HCT116 (cell line): ENCODE measurements at regions not wholly inside any gene's neighbourhood (a gene's known extent, or its start where the extent isn't known, plus 50 kb on each side); places are given as distances from the start of the nearest gene placed in this dataset.

ENCODE experiments used
- ATAC-seq: fragments of 200-7000 bp; cut with Tn5 transposase; 2 replicates; pipeline ENCODE4 v1.9.1; 2020; ENCODE audit warnings: mild to moderate bottlenecking, moderate library complexity
- BruUV-seq: library from RNA; stranded (reverse); fragments of 400-500 nt; replicated peaks from 2 replicates; lab custom pipeline; 2021; lab: Mats Ljungman, UMichigan
- CTCF ChIA-PET: fragments of 300-600 bp; sonication (Branson Sonifier 250); formaldehyde crosslinking; loops from one replicate; lab custom pipeline; 2021; ENCODE audit warnings: antibody characterized with exemption; lab: Charles Lee
- POLR2A ChIA-PET: fragments of 300-600, 350-600 bp; sonication (Branson Sonifier 250); formaldehyde crosslinking; loops from one replicate; lab custom pipeline; 2021; ENCODE audit warnings: antibody characterized with exemption; lab: Charles Lee
- RAD21 ChIA-PET, 2 experiments: fragments of 300-600 bp; sonication (Branson Sonifier 250); formaldehyde crosslinking; loops; one replicate each; lab custom pipeline; 2023; ENCODE audit warnings: low total read pairs in 2 of 2; ENCODE audit not compliant: uncharacterized antibody in 2 of 2, unreplicated experiment in 2 of 2, low non-redundant PET in 1 of 2; lab: Charles Lee
- DNase-seq: peaks from one replicate; pipeline ENCODE4 v3.0.0-alpha.2; 2010; ENCODE audit warnings: low read depth, low spot score
- H2AFZ ChIP-seq: fragments of 200-600 bp; shearing (Covaris generic), sonication (generic); 2 replicates; pipeline ENCODE4 v1.6.1; 2017; ENCODE audit warnings: low read depth, mixed run types, mixed read lengths, antibody characterized with exemption, low read length; ENCODE audit not compliant: poor library complexity, severe bottlenecking
- H3K27ac ChIP-seq: 2 replicates; pipeline ENCODE4 v1.5.1; 2012; ENCODE audit warnings: low read depth, low read length
- H3K27me3 ChIP-seq: fragments of 200-600 bp; sonication (generic); 2 replicates; pipeline ENCODE4 v1.6.1; 2016; ENCODE audit warnings: mixed run types, low read length, mixed read lengths; ENCODE audit not compliant: insufficient read depth
- H3K36me3 ChIP-seq, 2 experiments: fragments of 200-500 bp in 1 of 2; fragments of 200-600 bp in 1 of 2; sonication (Bioruptor generic) in 1 of 2; sonication (generic) in 1 of 2; 2 replicates each; pipeline versions ENCODE4 v1.5.1 to v1.6.1; 2014 to 2016; ENCODE audit warnings: low read length in 2 of 2, inconsistent platforms in 1 of 2, mixed read lengths in 1 of 2, mixed run types in 1 of 2; ENCODE audit not compliant: insufficient read depth in 2 of 2, control insufficient read depth in 1 of 2
- H3K4me1 ChIP-seq, 2 experiments: fragments of 200-600 bp in 1 of 2; sonication (generic) in 1 of 2; 2 replicates each; pipeline versions ENCODE4 v1.5.1 to v1.6.1; 2012 to 2017; ENCODE audit warnings: low read length in 2 of 2, inconsistent platforms in 1 of 2, mild to moderate bottlenecking in 1 of 2, mixed read lengths in 1 of 2, mixed run types in 1 of 2, moderate library complexity in 1 of 2; ENCODE audit not compliant: insufficient read depth in 2 of 2, control insufficient read depth in 1 of 2
- H3K4me2 ChIP-seq: fragments of 200-600 bp; sonication (generic); 2 replicates; pipeline ENCODE4 v1.6.1; 2017; ENCODE audit warnings: mixed run types, low read length, mixed read lengths
- H3K4me3 ChIP-seq, 2 experiments: fragments of 200-600 bp in 1 of 2; sonication (generic) in 1 of 2; replicated peaks in 1 of 2; 2 replicates each; pipeline ENCODE4 v1.5.1; 2011 to 2016; ENCODE audit warnings: low read length in 2 of 2, control low read depth in 1 of 2, low read depth in 1 of 2, mild to moderate bottlenecking in 1 of 2, mixed read lengths in 1 of 2, mixed run types in 1 of 2
- H3K79me2 ChIP-seq: fragments of 200-600 bp; sonication (generic); 2 replicates; pipeline ENCODE4 v1.6.1; 2017; ENCODE audit warnings: mild to moderate bottlenecking, mixed run types, low read length, moderate library complexity, mixed read lengths; ENCODE audit not compliant: insufficient read depth
- H3K9ac ChIP-seq: fragments of 200-600 bp; sonication (generic); 2 replicates; pipeline ENCODE4 v1.6.1; 2016; ENCODE audit warnings: low read length, mixed read lengths
- H3K9me2 ChIP-seq: fragments of 200-600 bp; sonication (generic), shearing (Covaris generic); 2 replicates; pipeline ENCODE4 v1.6.1; 2017; ENCODE audit warnings: mixed run types, mild to moderate bottlenecking, moderate library complexity; ENCODE audit not compliant: insufficient read depth
- H3K9me3 ChIP-seq, 2 experiments: fragments of 200-500 bp in 1 of 2; fragments of 200-600 bp in 1 of 2; sonication (Bioruptor generic) in 1 of 2; sonication (generic) in 1 of 2; 2 replicates each; pipeline ENCODE4 v1.6.1; 2014 to 2017; ENCODE audit warnings: low read length in 2 of 2, mixed read lengths in 2 of 2, inconsistent platforms in 1 of 2, low read depth in 1 of 2, mild to moderate bottlenecking in 1 of 2, mixed run types in 1 of 2, moderate library complexity in 1 of 2; ENCODE audit not compliant: control insufficient read depth in 1 of 2, insufficient read depth in 1 of 2
- H4K20me1 ChIP-seq: fragments of 200-600 bp; sonication (generic), shearing (Covaris generic); 2 replicates; pipeline ENCODE4 v1.6.1; 2017; ENCODE audit warnings: mixed run types, mild to moderate bottlenecking, moderate library complexity; ENCODE audit not compliant: insufficient read depth
- ATF3 ChIP-seq: IDR thresholded peaks from 2 replicates; pipeline ENCODE4 v1.6.1; 2012
- CBX3 ChIP-seq: IDR thresholded peaks from 2 replicates; pipeline ENCODE4 v1.6.1; 2012; ENCODE audit warnings: low read depth
- POLR2AphosphoS5 ChIP-seq: IDR thresholded peaks from 2 replicates; pipeline ENCODE4 v1.6.1; 2011; ENCODE audit warnings: mild to moderate bottlenecking, low read depth, low read length, moderate library complexity
- RAD21 ChIP-seq: IDR thresholded peaks from 2 replicates; pipeline ENCODE4 v1.6.1; 2012; ENCODE audit warnings: low read depth, mild to moderate bottlenecking
- intact Hi-C: fragments of 100-400 bp; cut with micrococcal nuclease; formaldehyde crosslinking; loops from 2 replicates; pipeline ENCODE4 v1.10.0; 2022

GRCh38 chr13:39930060-39930459, 274.6 kb downstream of the COG6 start:
- BruUV-seq: no TSS peak
- Histone ChIP-seq H3K27me3 (no peaks in the 10 kb centered on the region), H3K9me2 (no peaks in the 10 kb centered on the region), H3K79me2 (no peaks in the 10 kb centered on the region), H3K36me3 (no peaks in the 10 kb centered on the region; a peak in 1 of 4 replicates), H2AFZ (no peak overlapping the region), H3K4me3 (no peak overlapping the region), H3K4me1 (no peaks in the 10 kb centered on the region), H4K20me1 (no peaks in the 10 kb centered on the region), H3K9me3 (no peaks in the 10 kb centered on the region)
- ChIA-PET CTCF (no interaction called here), POLR2A (no interaction called here), RAD21 (no interaction called here)
- DNase-seq (no peak), ATAC-seq (no peak)
- intact Hi-C loops: no loop called here
- TF ChIP-seq POLR2AphosphoS5: no peak
- TF ChIP-seq, all 23 proteins: peak for 0
- Histone ChIP-seq H3K27ac (no peak overlapping the region), H3K4me2 (no peak overlapping the region), H3K9ac (no peak overlapping the region)

GRCh38 chr13:39930544-39931444, 275.3 kb downstream of the COG6 start:
- H3K27me3 ChIP-seq: no peaks in the 10 kb centered on the region
- TF ChIP-seq CBX3 (no peak), RAD21 (no peak), ATF3 (no peak)
- no peaks in the 10 kb centered on the region for H3K79me2 ChIP-seq
- no peak overlapping the region for H3K4me2 ChIP-seq
- H3K4me3 ChIP-seq: no peak overlapping the region
- ATAC-seq: no peak
- RAD21 ChIA-PET: no interaction called here
- H3K27ac ChIP-seq: no peak overlapping the region
- no peak for DNase-seq
- BruUV-seq: no TSS peak
- no peak overlapping the region for H2AFZ ChIP-seq
- intact Hi-C loops: no loop called here
- CTCF ChIA-PET: no interaction called here
- no peak overlapping the region for H3K9ac ChIP-seq
- no peaks in the 10 kb centered on the region; a peak in 1 of 4 replicates for H3K36me3 ChIP-seq
- H3K9me2 ChIP-seq: no peaks in the 10 kb centered on the region
- POLR2A ChIA-PET: no interaction called here
- no peaks in the 10 kb centered on the region for H3K4me1 ChIP-seq
- H3K9me3 ChIP-seq: no peaks in the 10 kb centered on the region
- H4K20me1 ChIP-seq: no peaks in the 10 kb centered on the region
